Astrocyte (in vitro differentiated cells and primary cell): ENCODE measurements at regions not wholly inside any gene's neighbourhood (a gene's known extent, or its start where the extent isn't known, plus 50 kb on each side); places are given as distances from the start of the nearest gene placed in this dataset.

Experiments
- DNase-seq: peaks from one replicate; pipeline ENCODE4 v3.0.0-alpha.2; 2010; ENCODE audit warnings: low read depth
- FAIRE-seq: peaks from 2 replicates; lab custom pipeline; 2011; peaks lifted over from hg19 to GRCh38; lab: Jason Lieb, UNC
- H2AFZ ChIP-seq: 2 replicates; pipeline ENCODE4 v1.6.0; 2012; ENCODE audit warnings: low read depth, low read length, inconsistent platforms
- H3K27ac ChIP-seq: 2 replicates; pipeline ENCODE4 v1.5.1; 2011; ENCODE audit warnings: low read depth, low read length, inconsistent platforms
- H3K27me3 ChIP-seq: 2 replicates; pipeline ENCODE4 v1.6.0; 2011; ENCODE audit warnings: low read length, inconsistent platforms; ENCODE audit not compliant: insufficient read depth
- H3K36me3 ChIP-seq: 2 replicates; pipeline ENCODE4 v1.5.1; 2011; ENCODE audit warnings: low read length, inconsistent platforms; ENCODE audit not compliant: insufficient read depth
- H3K4me1 ChIP-seq: 2 replicates; pipeline ENCODE4 v1.5.1; 2011; ENCODE audit warnings: low read length, inconsistent platforms; ENCODE audit not compliant: insufficient read depth
- H3K4me2 ChIP-seq: 2 replicates; pipeline ENCODE4 v1.6.0; 2012; ENCODE audit warnings: low read length, inconsistent platforms
- H3K4me3 ChIP-seq: 2 replicates; pipeline ENCODE4 v1.5.1; 2011; ENCODE audit warnings: low read depth, mild to moderate bottlenecking, low read length, inconsistent platforms; ENCODE audit not compliant: insufficient read depth
- H3K79me2 ChIP-seq: 2 replicates; pipeline ENCODE4 v1.6.0; 2012; ENCODE audit warnings: mild to moderate bottlenecking, low read length, inconsistent platforms; ENCODE audit not compliant: insufficient read depth
- H3K9ac ChIP-seq: 2 replicates; pipeline ENCODE4 v1.6.0; 2012; ENCODE audit warnings: mild to moderate bottlenecking, low read length, inconsistent platforms
- H3K9me3 ChIP-seq: 2 replicates; pipeline ENCODE4 v1.5.1; 2012; ENCODE audit warnings: low read depth, mild to moderate bottlenecking, low read length, inconsistent platforms; ENCODE audit not compliant: insufficient read depth
- H4K20me1 ChIP-seq: 2 replicates; pipeline ENCODE4 v1.6.0; 2012; ENCODE audit warnings: low read length, inconsistent platforms; ENCODE audit not compliant: insufficient read depth
- H3K27ac Mint-ChIP-seq: one replicate; pipeline ENCODE4 v1.8.0; 2021; ENCODE audit warnings: mild to moderate bottlenecking, mixed read lengths; ENCODE audit not compliant: unreplicated experiment
- H3K27me3 Mint-ChIP-seq: one replicate; pipeline ENCODE4 v1.8.0; 2021; ENCODE audit warnings: low read depth, mixed read lengths; ENCODE audit not compliant: unreplicated experiment
- H3K36me3 Mint-ChIP-seq: one replicate; pipeline ENCODE4 v1.8.0; 2021; ENCODE audit warnings: low read depth, mixed read lengths; ENCODE audit not compliant: unreplicated experiment
- H3K4me1 Mint-ChIP-seq: one replicate; pipeline ENCODE4 v1.8.0; 2021; ENCODE audit warnings: low read depth, mixed read lengths; ENCODE audit not compliant: unreplicated experiment
- H3K4me3 Mint-ChIP-seq: one replicate; pipeline ENCODE4 v1.8.0; 2021; ENCODE audit warnings: mild to moderate bottlenecking, moderate library complexity, mixed read lengths; ENCODE audit not compliant: unreplicated experiment
- H3K9me3 Mint-ChIP-seq: one replicate; pipeline ENCODE4 v1.8.0; 2021; ENCODE audit warnings: mild to moderate bottlenecking, mixed read lengths; ENCODE audit not compliant: unreplicated experiment
- EZH2 ChIP-seq: IDR thresholded peaks from 2 replicates; pipeline ENCODE4 v1.6.1; 2012; ENCODE audit warnings: mild to moderate bottlenecking, low read length, inconsistent platforms; ENCODE audit not compliant: insufficient read depth
- TF ChIP-seq, protein P1 (sequence below): IDR thresholded peaks from 2 replicates; pipeline ENCODE4 v1.5.1; 2011; ENCODE audit warnings: low read depth, mild to moderate bottlenecking, inconsistent platforms, low read length, moderate library complexity; ENCODE audit not compliant: insufficient read depth

DNA sequence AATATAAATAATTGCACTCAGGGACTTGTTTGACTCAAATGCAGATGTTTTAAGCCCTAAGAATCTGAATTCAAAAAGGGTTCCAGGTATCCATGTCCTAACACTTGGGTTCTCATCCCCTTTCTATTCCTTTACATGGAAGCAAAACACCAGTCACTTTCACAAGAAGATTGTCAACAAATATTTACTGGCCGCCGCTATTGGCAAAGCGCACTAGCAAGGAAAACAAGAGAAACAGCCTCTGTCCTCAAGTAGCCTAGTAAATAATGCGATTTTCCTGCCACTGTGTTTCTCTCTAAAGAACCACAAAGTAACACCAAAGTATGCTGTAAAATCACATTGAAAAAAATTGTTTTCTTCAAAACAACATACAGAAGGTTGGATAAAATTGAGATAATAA lies 66.7 kb upstream of the EZH2 start:
- Mint-ChIP-seq H3K27ac (no peak overlapping the region), H3K36me3 (no peaks in the 10 kb centered on the region), H3K27me3 (peaks cover 2% of the 10 kb centered on the region), H3K4me1 (no peaks in the 10 kb centered on the region), H3K4me3 (no peak overlapping the region), H3K9me3 (no peaks in the 10 kb centered on the region)
- TF ChIP-seq, protein P1, sequence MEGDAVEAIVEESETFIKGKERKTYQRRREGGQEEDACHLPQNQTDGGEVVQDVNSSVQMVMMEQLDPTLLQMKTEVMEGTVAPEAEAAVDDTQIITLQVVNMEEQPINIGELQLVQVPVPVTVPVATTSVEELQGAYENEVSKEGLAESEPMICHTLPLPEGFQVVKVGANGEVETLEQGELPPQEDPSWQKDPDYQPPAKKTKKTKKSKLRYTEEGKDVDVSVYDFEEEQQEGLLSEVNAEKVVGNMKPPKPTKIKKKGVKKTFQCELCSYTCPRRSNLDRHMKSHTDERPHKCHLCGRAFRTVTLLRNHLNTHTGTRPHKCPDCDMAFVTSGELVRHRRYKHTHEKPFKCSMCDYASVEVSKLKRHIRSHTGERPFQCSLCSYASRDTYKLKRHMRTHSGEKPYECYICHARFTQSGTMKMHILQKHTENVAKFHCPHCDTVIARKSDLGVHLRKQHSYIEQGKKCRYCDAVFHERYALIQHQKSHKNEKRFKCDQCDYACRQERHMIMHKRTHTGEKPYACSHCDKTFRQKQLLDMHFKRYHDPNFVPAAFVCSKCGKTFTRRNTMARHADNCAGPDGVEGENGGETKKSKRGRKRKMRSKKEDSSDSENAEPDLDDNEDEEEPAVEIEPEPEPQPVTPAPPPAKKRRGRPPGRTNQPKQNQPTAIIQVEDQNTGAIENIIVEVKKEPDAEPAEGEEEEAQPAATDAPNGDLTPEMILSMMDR, result no peak
- TF ChIP-seq EZH2, result no peak
- H3K36me3 ChIP-seq, result no peaks in the 10 kb centered on the region
- H3K4me3 ChIP-seq, result no peak overlapping the region
- no peak overlapping the region for H3K9ac ChIP-seq
- no peak overlapping the region for H3K4me2 ChIP-seq
- no peaks in the 10 kb centered on the region for H4K20me1 ChIP-seq
- H3K9me3 ChIP-seq, result no peaks in the 10 kb centered on the region
- no peaks in the 10 kb centered on the region for H3K27me3 ChIP-seq
- FAIRE-seq (no peak), DNase-seq (no peak)
- H2AFZ ChIP-seq, result no peak overlapping the region
- H3K79me2 ChIP-seq, result no peaks in the 10 kb centered on the region
- H3K4me1 ChIP-seq, result no peaks in the 10 kb centered on the region
- H3K27ac ChIP-seq, result no peak overlapping the region

DNA sequence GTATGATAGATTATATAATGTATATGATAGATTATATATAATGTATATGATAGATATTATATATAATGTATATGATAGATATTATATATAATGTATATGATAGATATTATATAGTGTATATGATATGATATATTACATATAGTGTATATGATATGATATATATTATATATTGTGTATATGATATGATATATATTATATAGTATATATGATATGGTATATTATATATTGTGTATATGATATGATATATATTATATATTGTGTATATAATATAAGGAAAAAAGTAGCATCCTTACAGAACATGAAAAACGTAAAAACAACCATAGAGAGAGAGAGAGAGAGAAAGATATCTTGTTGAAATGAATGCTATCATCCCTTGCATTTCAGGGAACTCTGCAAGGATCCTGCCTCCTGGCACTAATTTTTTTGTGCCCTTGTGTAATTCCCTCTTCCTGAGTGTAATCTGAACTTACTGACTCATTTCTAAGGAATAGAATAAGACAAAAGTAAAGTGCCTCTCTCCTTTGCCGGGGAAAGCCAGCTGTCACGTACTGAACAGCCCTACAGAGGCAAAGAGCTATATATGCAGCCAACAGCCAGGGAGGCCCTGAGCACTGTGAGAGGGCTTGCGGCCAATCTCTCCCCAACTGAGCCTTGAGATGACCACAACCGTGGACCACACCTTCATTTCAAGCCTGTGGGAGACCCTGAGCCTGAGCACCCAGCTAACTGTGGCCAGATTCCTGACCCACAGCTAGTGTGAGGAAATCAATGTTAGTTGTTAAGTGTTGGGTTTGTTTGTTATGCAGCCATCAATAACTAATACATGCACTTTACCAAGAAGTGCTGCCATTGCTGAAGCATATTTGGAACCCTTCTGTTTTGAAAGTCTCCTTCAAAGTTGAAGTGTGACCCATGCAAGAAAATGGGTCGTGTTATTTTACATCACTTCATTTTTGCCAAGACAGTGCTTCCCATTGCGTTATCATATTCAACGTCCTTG lies 61.1 kb upstream of the EZH2 start:
- no peak overlapping the region for H3K4me3 Mint-ChIP-seq
- H3K36me3 Mint-ChIP-seq, result no peaks in the 10 kb centered on the region
- Histone ChIP-seq H3K79me2 (no peaks in the 10 kb centered on the region), H3K36me3 (no peaks in the 10 kb centered on the region), H3K27ac (no peak overlapping the region), H3K9ac (no peak overlapping the region), H4K20me1 (no peaks in the 10 kb centered on the region), H3K9me3 (no peaks in the 10 kb centered on the region), H3K4me2 (no peak overlapping the region), H3K27me3 (no peaks in the 10 kb centered on the region), H3K4me3 (no peak overlapping the region), H3K4me1 (no peaks in the 10 kb centered on the region), H2AFZ (no peak overlapping the region)
- H3K9me3 Mint-ChIP-seq, result no peaks in the 10 kb centered on the region
- no peak for FAIRE-seq
- no peak overlapping the region for H3K27ac Mint-ChIP-seq
- H3K4me1 Mint-ChIP-seq, result no peaks in the 10 kb centered on the region
- peak; percentile 39 for DNase-seq
- TF ChIP-seq EZH2, result no peak
- TF ChIP-seq, protein P1, result no peak
- no peaks in the 10 kb centered on the region for H3K27me3 Mint-ChIP-seq
